Keratinocyte (primary cell): ENCODE measurements at regions not wholly inside any gene's neighbourhood (a gene's known extent, or its start where the extent isn't known, plus 50 kb on each side); places are given as distances from the start of the nearest gene placed in this dataset.

Experiments used
- DNase-seq: peaks from one replicate; pipeline ENCODE4 v3.0.0-alpha.2; 2011; ENCODE audit warnings: low read depth, missing footprints, low spot score
- FAIRE-seq: peaks from 2 replicates; lab custom pipeline; 2011; peaks lifted over from hg19 to GRCh38; lab: Jason Lieb, UNC
- H2AFZ ChIP-seq: 2 replicates; pipeline ENCODE4 v1.6.0; 2012; ENCODE audit warnings: low read length, control low read depth, inconsistent platforms; ENCODE audit not compliant: control insufficient read depth
- H3K27ac ChIP-seq: 2 replicates; pipeline ENCODE4 v1.5.1; 2011; ENCODE audit warnings: low read length; ENCODE audit not compliant: control insufficient read depth, insufficient read depth
- H3K27me3 ChIP-seq: 3 replicates; pipeline ENCODE4 v1.6.0; 2011; ENCODE audit warnings: low read length; ENCODE audit not compliant: control insufficient read depth, insufficient read depth; ENCODE audit errors: extremely low read depth
- H3K36me3 ChIP-seq, 2 experiments: 2 replicates in 1 of 2; 3 replicates in 1 of 2; pipeline ENCODE4 v1.5.1; 2011; ENCODE audit warnings: low read length in 2 of 2, mild to moderate bottlenecking in 1 of 2; ENCODE audit not compliant: control insufficient read depth in 2 of 2, insufficient read depth in 2 of 2; ENCODE audit errors: extremely low read depth in 1 of 2
- H3K4me1 ChIP-seq: 3 replicates; pipeline ENCODE4 v1.5.1; 2011; ENCODE audit warnings: low read length; ENCODE audit not compliant: control insufficient read depth, insufficient read depth; ENCODE audit errors: extremely low read depth
- H3K4me2 ChIP-seq: 3 replicates; pipeline ENCODE4 v1.6.0; 2011; ENCODE audit warnings: low read depth, low read length; ENCODE audit not compliant: control insufficient read depth, insufficient read depth; ENCODE audit errors: extremely low read depth
- H3K4me3 ChIP-seq, 3 experiments: fragments of 200-600 bp in 1 of 3; sonication (generic) in 1 of 3; 2 replicates in 2 of 3; 3 replicates in 1 of 3; pipeline ENCODE4 v1.5.1; 2011 to 2016; ENCODE audit warnings: low read length in 3 of 3, mild to moderate bottlenecking in 3 of 3, control low read depth in 2 of 3, inconsistent platforms in 1 of 3, low read depth in 1 of 3, mixed read lengths in 1 of 3, mixed run types in 1 of 3, moderate library complexity in 1 of 3; ENCODE audit not compliant: control insufficient read depth in 2 of 3, insufficient read depth in 2 of 3; ENCODE audit errors: extremely low read depth in 1 of 3
- H3K79me2 ChIP-seq: 2 replicates; pipeline ENCODE4 v1.6.0; 2012; ENCODE audit warnings: low read length; ENCODE audit not compliant: control insufficient read depth, insufficient read depth
- H3K9ac ChIP-seq: 3 replicates; pipeline ENCODE4 v1.6.0; 2011; ENCODE audit warnings: low read length; ENCODE audit not compliant: control insufficient read depth, insufficient read depth; ENCODE audit errors: extremely low read depth
- H3K9me1 ChIP-seq: 3 replicates; pipeline ENCODE4 v1.6.0; 2011; ENCODE audit warnings: low read length; ENCODE audit not compliant: control insufficient read depth, insufficient read depth; ENCODE audit errors: extremely low read depth
- H3K9me3 ChIP-seq: 2 replicates; pipeline ENCODE4 v1.5.1; 2012; ENCODE audit warnings: low read depth, low read length; ENCODE audit not compliant: control insufficient read depth
- H4K20me1 ChIP-seq: 3 replicates; pipeline ENCODE4 v1.6.0; 2011; ENCODE audit warnings: low read length; ENCODE audit not compliant: control insufficient read depth, insufficient read depth; ENCODE audit errors: extremely low read depth
- EZH2 ChIP-seq: IDR thresholded peaks from one replicate; pipeline ENCODE4 v1.6.1; 2012; ENCODE audit warnings: inconsistent platforms, mild to moderate bottlenecking, low read length, moderate library complexity
- dilution Hi-C: fragments of 300-500 bp; cut with MboI; formaldehyde crosslinking; loops from one replicate; pipeline ENCODE4 v1.7.0; 2020; ENCODE audit warnings: low sequenced_read_pairs; ENCODE audit not compliant: extremely low pct_ligation_motif_present
- TF ChIP-seq, protein P1 (sequence below), 3 experiments: IDR thresholded peaks in 1 of 3; conservative IDR thresholded peaks in 1 of 3; optimal IDR thresholded peaks in 1 of 3; 2 replicates in 2 of 3; 3 replicates in 1 of 3; pipeline versions ENCODE3 to v1.5.1; 2011; ENCODE audit warnings: low read length in 3 of 3, mild to moderate bottlenecking in 3 of 3, moderate library complexity in 2 of 3, control low read depth in 1 of 3, inconsistent platforms in 1 of 3; ENCODE audit not compliant: insufficient read depth in 2 of 3; ENCODE audit errors: extremely low read depth in 1 of 3

- dilution Hi-C loops: no loop called here
- H3K4me2 ChIP-seq: no peak overlapping the region
- H3K9me1 ChIP-seq: no peaks in the 10 kb centered on the region
- H3K9ac ChIP-seq: no peak overlapping the region
- TF ChIP-seq, protein P1, sequence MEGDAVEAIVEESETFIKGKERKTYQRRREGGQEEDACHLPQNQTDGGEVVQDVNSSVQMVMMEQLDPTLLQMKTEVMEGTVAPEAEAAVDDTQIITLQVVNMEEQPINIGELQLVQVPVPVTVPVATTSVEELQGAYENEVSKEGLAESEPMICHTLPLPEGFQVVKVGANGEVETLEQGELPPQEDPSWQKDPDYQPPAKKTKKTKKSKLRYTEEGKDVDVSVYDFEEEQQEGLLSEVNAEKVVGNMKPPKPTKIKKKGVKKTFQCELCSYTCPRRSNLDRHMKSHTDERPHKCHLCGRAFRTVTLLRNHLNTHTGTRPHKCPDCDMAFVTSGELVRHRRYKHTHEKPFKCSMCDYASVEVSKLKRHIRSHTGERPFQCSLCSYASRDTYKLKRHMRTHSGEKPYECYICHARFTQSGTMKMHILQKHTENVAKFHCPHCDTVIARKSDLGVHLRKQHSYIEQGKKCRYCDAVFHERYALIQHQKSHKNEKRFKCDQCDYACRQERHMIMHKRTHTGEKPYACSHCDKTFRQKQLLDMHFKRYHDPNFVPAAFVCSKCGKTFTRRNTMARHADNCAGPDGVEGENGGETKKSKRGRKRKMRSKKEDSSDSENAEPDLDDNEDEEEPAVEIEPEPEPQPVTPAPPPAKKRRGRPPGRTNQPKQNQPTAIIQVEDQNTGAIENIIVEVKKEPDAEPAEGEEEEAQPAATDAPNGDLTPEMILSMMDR (optimal IDR thresholded peaks at IDR 0.05 in 1 of 3, IDR thresholded peaks at IDR 0.05 in 1 of 3, conservative IDR thresholded peaks at IDR 0.05 in 1 of 3; ENCODE audit: extremely low read depth in 1 of 3, insufficient read depth in 2 of 3, low read length in 3 of 3): no peak
- no peak for TF ChIP-seq EZH2
- no peak overlapping the region for H3K27ac ChIP-seq
- H3K4me3 ChIP-seq: no peak overlapping the region
- H2AFZ ChIP-seq: no peak overlapping the region
- no peak for FAIRE-seq
- H3K27me3 ChIP-seq: peaks cover 4% of the 10 kb centered on the region
- no peaks in the 10 kb centered on the region for H3K79me2 ChIP-seq
- peaks cover 4% of the 10 kb centered on the region for H3K9me3 ChIP-seq
- no peaks in the 10 kb centered on the region for H4K20me1 ChIP-seq
- H3K36me3 ChIP-seq: no peaks in the 10 kb centered on the region
- no peaks in the 10 kb centered on the region for H3K4me1 ChIP-seq
- DNase-seq: no peak
Observed at GRCh38 chr6:167437888-167438484, 113.1 kb downstream of the TTLL2 start.

- dilution Hi-C loops: no loop called here
- Histone ChIP-seq H3K9ac (no peak overlapping the region), H3K4me3 (no peak overlapping the region), H3K9me1 (no peaks in the 10 kb centered on the region), H3K27ac (no peak overlapping the region), H3K36me3 (no peaks in the 10 kb centered on the region), H3K4me2 (no peak overlapping the region), H3K9me3 (no peaks in the 10 kb centered on the region), H2AFZ (no peak overlapping the region), H3K27me3 (peaks cover 4% of the 10 kb centered on the region), H3K4me1 (no peaks in the 10 kb centered on the region), H3K79me2 (no peaks in the 10 kb centered on the region), H4K20me1 (no peaks in the 10 kb centered on the region)
- DNase-seq (no peak), FAIRE-seq (no peak)
- TF ChIP-seq, protein P1 (optimal IDR thresholded peaks at IDR 0.05 in 1 of 3, IDR thresholded peaks at IDR 0.05 in 1 of 3, conservative IDR thresholded peaks at IDR 0.05 in 1 of 3; ENCODE audit: extremely low read depth in 1 of 3, insufficient read depth in 2 of 3, low read length in 3 of 3): no peak
- no peak for TF ChIP-seq EZH2
Observed at GRCh38 chr6:167441715-167442206, 116.9 kb downstream of the TTLL2 start.
